NOMO-1 treated with dmso at 0.1 percent for 144 hours (cell line): ENCODE measurements at regions not wholly inside any gene's neighbourhood (a gene's known extent, or its start where the extent isn't known, plus 50 kb on each side); places are given as distances from the start of the nearest gene placed in this dataset.
"Not testable (repeated sequence)": the region's sequence is repeated elsewhere in the genome, so short reads cannot be mapped to it uniquely, and the experiment has no call there.

Source experiments
- DNase-seq: peaks from one replicate; lab custom pipeline; 2025; ENCODE audit not compliant: unreplicated experiment; lab: John Stamatoyannopoulos, UW

DNA sequence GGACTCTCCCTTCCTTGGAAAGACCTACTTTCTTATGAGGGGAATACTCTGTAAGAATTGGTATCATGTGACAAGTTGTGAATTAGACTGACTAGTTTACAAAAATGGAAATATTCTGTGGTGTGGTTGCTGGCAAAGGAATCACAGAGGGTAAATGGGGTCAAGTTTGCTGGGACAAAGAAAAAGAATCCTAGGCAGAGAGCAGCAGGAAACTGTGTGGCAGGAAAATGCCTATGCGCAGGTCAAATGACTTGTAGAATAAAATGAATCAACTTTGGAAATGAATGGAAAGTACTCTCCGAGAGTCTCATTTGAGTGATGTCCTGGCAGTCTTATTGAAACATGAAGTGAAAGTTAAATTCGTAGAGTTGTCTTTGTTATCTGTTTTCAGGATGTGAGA lies 1250.7 kb downstream of the UQCRFS1 start:
- no peak for DNase-seq

DNA sequence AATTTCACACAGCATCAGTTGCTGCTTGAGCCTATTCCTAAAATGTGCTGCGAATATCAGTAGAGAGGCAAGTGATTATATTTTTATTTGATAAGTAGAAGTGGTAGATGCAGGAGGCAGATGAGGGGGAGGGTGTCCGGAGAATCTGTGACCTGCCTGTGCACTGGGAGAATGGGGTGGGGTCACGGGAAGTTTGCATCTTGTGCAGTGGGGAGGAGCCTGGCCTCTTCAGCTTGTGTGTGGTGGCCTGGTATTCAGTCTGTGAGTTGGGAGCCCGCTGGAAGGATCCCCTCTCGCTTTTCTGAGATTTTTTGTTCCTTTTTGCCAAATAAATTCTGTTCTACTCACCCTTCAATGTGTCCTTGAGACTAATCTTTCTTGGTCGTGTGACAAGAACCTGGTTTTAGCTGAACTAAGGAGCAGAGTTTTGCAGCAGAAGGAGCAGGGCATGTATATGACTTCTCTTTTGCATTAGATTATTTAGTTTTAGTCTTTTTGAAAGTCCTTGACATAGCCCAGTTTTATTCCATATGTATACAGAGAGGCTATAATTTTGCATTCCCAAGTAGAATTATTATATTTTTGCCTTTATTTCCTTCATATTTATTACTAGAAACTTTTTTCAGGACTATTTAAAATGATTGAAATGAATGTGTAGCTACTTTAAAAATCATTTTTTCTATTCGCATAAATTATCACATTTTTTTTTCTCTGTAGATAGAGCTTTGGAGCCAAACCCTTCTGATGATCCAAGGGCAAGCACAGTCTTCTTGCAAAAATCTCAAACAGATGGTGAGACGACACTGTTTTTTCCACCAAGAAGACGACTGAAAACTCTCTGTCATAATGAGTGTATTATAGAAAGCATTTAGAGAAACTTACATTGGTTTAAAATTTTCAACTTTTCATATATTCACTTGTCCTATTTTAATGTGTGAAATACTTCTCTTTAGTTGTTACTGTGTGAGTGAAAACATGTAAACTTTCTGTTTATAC lies 1257.2 kb downstream of the UQCRFS1 start:
- no peak for DNase-seq

DNA sequence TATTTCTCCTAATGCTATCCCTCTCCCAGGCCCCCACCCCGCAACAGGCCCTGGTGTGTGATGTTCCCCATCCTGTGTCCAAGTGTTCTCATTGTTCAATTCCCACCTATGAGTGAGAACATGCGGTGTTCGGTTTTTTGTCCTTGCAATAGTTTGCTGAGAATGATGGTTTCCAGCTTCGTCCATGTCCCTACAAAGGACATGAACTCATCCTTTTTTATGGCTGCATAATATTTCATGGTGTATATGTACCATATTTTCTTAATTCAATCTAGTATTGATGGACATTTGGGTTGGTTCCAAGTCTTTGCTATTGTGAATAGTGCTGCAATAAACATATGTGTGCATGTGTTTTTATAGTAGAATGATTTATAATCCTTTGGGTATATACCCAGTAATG lies 1270.3 kb downstream of the UQCRFS1 start:
- not testable (repeated sequence) for DNase-seq

DNA sequence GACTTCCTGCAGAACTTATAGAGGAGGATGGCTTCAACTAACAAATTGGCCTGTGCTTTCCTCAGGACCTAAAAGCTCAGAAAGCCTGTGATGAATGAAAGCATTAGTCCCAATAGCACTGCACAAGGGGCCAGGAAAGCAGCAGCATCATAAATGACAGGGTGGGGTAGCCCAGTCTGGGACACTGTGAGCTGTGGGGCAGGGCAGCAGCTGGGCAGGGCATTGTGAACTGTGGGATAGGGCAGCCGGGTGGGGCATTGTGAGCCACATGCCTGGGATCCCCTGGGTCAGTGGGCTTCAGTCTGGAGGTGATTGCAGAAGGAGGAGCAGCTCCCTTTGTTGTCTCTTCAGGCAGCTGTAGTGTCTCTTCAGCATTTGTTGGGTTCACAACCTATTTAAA lies 1276.8 kb downstream of the UQCRFS1 start:
- DNase-seq = no peak

DNA sequence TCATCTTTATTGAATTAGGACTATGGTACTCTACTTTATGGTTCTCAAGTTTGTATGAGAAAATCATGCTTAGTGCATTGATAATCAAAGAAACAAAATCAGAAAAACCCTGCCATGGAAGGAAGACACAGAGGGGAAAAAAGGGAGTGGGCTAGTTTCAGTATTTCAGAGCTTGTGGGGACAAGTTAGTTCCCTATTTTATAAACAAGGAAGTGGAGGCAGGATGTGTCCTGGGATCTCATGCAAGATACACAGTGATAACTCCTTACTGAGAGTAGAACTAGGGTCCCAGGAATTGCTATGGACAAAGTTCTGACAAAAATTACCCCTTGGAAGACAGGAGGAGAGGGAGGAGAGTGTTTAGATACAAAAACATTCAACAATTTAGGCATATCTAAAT lies 1277.3 kb downstream of the UQCRFS1 start:
- no peak for DNase-seq

DNA sequence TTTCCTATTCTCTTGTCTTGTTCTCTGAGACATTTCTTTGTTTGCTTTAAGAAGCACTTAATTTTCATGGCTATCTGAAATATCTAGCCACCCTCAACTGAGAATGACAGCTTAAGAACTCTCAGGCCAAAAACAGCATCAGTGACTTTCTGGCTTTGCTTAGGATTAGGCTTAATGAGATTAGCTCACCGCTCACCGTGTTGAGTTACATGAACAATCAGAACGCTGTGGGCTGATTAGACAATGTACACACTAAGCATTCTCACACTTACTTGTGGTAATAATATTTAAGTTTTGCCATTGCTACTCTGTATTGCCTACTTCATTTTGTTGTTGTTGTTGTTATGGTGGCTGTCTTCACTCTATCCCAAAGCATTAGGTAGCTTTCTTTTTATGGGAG lies 1283.6 kb downstream of the UQCRFS1 start:
- no peak for DNase-seq

DNA sequence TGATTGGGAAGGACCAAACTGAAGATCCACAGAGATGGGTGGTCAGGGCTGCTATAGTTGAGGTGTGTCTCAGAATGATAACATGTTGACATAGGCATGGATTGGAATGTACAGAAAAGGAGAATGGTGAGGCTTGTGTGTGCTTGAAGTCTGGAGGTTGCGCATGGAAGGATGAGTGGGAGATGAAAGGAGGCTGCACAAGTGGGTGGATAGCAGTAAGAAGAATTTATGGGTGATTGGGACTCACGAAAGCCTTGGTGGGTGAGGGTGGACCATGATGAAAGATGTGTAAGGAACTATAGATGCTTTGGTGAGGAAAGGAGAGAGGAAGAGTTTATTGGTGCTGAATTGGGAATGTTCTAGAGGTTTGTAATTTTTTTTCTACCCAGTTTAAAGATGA lies 1287.7 kb downstream of the UQCRFS1 start:
- no peak for DNase-seq

DNA sequence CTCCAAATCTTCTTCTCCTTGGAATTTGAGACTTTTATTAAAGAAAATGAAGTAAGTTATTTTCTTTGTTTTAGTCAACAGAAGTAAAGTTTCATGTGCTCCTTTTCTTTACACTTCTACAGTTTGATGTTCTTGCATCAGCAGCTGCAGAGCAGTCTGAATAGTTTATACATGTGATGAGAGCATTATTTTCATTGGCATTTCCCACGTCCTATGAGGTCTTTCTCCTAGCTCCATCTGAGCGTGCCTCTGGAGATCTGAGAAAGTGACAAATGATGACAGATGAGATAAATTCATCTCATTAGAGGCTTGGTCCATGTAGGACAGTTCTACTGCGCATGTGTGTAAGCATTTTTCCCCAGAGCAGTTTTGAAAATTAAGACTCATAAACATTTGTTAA lies 1290.0 kb downstream of the UQCRFS1 start:
- DNase-seq = no peak

DNA sequence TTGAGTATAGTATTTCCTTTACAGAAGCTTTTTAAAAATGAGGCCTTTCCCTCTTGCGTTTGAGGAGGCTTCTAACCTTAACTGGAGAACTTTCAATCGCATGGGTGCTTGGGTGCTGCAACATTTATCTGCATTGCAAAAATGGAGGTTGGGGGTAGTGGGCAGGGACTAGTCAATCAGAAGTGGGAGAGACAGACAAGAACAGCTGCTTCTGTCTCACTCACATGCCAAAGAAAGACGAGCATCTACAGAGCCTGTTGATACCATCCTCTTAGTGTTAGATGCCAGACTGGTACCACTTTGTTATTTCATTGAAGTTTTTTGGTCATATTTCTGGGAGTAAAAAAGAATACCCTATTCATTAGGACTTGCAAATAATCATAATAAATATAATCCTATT lies 1292.2 kb downstream of the UQCRFS1 start:
- DNase-seq = no peak

DNA sequence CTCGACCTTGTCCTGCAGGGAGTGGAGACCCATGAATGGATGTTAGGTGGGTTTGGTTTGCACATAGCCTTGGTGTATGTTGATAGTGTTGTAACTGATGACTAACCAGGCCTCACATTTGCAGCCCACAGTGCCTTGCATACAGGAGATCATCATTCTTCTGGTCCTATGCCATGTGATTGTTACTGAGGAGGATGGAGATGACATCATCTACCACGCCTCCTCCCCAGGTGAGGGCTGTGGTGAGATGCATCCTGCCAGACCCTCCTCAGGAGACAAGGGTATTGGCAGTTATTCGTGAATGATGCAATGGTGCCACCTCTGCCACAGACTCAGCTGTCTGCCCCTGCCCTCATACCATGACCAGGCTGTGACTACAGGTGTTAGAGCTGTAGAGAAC lies 1294.1 kb downstream of the UQCRFS1 start:
- no peak for DNase-seq

DNA sequence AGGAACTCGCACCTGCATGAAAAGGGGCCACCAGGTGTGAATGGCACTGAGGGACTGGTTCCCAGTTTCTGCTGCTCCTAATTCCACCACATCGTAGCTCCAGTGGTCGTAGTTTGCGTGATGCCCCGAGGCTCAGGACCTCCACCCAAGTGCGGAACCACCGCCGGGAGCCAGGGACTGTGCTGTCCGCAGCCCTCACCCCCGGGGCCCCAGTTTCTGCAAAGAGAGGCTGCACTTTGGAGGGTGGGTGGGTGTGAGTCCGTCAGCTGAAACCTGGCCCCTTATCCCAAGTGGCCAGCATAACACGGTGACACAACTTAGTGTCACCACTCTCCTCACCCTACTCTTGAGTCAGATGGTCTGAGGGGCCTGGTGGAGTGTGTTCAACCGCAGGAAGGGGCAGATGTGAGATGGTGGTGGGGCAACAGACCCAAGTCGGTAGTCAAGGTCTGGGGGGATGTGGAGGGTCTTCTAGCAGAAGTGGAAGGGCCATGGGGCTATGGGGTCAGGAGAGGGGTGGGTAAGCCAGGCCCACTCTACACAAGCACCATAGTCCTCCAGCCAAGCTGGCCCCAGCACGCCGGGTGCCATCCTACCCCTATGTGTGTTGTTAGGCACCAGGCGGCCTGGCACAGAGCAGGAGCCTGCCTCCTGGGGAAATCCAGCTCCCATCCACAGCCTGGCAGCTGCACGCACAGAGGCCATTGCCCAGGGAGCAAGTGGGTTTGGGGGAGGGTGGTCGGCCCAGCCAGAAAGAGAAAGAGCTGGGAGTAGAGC lies 1301.6 kb downstream of the UQCRFS1 start:
- DNase-seq = no peak

DNA sequence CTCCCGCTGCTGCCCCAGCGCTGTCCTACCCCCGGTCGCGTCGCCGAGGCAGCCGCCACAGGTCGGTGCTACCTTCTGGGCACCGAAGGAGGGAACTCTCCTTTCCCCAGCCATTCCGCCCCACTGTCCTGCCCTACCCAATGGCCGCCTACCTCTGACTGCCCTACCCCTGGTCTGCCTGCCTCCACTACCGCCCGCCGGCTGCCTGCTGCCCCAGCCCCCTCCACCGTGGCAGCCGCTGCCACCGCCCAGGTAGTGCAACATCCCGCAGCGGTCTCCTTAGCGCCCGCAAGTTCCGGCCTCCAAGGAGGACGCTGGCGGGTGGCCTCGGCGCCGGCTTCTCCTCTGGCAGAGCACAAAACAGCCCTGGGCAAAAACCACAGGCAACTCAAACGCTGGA lies 1303.1 kb downstream of the UQCRFS1 start:
- no peak for DNase-seq

DNA sequence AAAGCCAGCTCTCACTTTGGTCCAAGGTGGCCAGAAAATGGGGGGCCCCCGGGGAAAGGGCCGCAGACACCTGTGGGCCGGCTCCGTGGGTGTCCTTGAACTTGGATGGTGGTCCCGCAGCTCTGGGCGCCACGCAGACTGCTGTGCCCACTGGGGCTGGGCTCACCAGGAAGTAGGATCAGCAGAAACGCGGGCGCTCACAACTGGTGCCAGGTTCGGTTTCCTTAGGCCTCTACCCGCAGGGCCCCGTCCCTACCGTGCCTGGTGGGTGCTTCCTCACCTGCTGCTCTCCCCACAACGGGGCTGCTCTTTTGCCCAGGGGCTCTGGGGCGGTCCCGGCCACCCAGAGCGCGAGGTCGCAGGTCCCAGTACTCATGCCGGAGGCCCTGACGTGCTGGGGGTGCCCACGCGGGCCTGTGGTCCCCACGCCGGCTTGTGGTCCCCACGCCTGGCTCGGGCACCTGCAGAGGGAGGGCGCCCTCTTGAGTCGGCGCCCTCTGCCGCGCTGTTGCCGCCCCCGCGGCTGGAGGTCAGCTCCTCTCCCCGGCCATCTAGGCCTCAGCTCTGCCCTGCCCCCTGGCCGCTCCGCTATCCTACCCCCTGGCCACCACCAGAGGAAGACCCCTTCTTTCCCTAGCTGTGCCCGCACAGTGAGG lies 1303.6 kb downstream of the UQCRFS1 start:
- no peak for DNase-seq

DNA sequence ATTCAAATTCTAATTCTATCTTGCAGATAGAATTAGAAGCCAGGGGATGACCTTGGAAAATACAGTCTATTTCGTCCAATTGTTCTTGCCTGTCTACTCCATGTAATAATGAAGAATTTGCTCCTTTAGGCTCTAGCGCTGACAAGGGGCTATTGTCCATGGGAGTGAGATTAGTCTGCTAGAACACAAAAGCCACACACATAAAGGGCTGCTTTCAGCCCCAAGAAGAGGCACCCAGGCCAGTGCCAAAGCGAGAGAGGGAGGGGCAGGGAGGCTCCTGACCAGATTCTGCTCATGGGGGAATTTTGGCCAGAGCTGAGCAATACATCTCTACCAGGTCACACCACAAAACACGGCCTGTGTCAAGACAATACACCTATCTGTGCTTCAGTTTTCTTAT lies 1306.9 kb downstream of the UQCRFS1 start:
- DNase-seq = no peak

DNA sequence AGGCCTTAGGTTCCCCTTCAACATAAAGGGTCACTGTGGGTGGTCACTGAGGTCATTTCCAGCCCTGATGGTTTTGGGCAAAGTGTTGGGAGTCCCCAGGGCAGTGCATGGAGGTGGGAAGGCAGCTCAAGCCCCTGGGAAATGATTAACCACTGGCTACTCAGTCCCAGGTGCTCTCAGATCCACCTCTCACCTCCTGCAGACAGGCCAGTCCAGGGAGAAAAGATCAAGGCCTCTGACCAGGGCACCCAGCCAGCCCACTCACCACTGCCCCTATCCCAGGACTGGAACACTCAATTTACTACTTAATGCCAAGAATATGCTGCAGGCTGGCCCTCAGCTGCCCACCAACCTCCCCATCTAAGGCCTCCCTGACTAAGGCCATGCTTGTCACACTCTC lies 1307.9 kb downstream of the UQCRFS1 start:
- DNase-seq = no peak

DNA sequence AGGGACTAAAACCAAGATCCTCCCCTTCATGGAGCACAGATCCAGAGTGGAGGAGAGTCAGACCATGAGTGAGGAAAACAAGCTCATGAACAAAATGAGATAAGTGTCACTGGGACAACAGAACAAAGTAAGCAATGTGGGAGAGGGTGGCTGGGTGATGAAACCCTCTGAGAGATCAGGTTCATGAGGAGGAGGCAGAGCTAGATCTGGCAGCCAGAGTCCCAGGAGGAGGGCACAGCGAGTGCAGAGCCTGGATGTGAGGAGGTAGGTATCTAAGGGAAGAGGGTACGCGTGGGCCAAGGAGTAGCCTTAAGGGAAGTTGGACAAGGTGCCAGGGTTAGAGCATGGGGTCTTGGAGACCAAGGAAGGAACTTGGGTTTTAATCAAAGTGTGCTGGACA lies 1311.9 kb downstream of the UQCRFS1 start:
- no peak for DNase-seq

DNA sequence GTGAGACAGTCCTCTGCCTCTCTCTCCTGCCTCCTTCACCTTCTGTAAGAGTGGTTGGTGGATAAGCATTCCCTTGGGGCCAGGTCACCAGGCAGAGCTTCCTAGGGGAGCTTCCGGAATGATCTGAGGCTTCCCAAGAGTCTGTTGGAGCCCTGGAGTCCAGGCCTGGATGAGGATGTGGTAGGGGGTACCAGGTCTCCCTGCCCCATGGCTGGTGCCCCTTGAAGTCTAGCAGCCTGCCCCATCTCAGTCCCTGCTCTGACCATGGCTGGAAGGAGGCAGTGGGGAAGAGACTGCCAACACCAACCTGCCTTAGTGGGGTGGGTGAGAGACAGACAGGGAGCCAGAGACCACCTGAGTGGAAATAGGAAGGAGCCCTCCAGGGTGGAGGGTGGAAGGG lies 1316.9 kb downstream of the UQCRFS1 start:
- no peak for DNase-seq

DNA sequence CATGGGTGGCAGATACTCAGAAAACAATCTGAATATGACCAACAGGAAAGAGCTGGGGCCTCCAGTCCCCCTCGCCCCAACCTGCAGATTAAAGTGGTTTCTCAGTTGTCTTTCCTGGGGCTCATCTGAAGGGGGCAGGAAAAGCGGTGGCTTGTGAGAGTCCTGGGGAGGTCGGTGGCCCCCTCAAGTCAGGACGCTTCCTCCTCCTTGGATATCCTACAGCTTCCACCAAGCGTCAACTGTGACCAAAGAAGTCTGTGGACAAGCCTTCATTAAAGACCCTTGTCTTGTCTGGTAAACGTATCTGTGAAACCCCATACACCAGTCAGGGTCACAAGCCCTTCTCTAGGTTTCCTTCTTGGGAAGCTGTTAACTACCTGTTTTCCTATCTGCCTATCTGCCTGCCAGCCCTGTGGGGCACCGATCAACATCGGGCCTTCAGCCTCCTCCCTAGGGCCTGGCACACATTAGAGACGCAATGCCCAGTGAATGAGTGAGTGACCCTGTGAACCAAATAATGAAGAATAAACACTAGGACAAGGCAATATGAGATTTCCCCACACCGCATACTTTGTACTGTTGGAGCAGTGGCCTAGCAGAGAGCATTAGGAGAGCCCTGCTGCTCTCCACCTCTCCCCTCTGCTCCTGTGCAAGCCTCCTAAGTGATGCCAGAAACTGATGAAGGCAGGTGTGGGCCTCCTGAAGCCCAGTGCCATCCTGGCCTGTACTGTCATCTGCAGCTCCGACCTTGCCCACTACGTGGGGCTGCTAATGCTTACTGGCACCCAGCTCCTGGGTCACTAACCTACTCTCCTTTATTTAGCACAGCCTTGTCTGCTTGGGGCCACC lies 1317.8 kb downstream of the UQCRFS1 start:
- no peak for DNase-seq

DNA sequence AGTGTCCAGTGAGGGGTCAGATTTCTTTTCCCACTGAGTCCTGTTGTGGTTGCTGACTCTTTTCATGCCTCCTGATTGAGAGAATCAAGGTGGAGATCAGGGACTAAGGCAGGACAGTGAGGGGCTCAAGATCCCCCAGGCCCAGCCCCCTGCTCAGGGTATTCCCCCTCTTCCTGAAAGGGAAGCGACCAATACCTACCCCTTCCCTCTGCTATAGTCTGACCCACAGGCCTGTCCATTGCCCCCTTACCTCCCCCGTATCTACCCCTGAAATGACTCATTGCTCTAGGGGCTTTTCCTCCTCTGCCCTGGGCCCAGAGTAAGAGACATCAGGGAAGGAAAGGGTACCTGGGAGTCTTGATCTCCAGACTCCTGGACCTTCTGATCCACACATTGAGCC lies 1320.5 kb downstream of the UQCRFS1 start:
- no peak for DNase-seq

DNA sequence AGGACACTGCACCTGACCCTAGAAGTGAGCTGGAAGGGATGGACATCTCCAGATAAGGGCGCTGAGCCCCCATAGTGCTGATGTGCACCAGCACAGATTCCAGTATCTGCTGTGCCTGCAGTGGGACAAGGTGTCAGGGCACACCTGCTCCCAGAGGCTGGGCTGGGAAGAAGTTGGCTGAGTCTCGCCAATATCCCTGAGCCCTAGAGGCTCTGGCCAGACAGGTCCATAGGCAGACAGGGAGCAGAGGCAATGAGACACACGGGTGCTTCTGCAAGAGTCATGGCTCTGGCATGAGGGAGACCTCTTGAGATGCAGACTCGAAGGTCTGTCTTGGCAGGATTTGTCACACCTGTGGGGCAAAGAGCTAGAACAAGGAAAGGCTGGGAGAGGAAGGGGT lies 1321.5 kb downstream of the UQCRFS1 start:
- DNase-seq = no peak

DNA sequence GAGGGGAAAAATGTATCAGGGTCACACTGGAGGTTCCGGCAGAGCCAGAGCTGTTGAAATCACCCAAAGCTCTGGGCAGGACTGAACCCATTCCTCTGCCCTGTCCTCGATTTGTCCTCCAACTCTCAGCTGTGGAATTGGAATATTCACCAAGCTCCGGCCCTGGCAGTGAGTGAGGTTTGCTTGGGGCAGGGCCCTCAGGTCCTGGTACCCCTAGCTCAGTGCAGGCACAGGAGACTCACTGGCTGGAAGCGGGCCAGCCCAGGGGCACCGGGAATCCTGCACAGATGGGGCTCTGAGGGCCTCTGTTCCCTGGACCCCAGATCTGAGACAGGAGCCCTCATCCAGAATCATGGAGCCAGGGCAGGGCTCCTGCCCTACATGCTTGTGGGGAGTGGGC lies 1322.3 kb downstream of the UQCRFS1 start:
- DNase-seq = no peak
